GM18505 (cell line): ENCODE measurements at regions not wholly inside any gene's neighbourhood (a gene's known extent, or its start where the extent isn't known, plus 50 kb on each side); places are given as distances from the start of the nearest gene placed in this dataset.
"Not testable (repeated sequence)": the region's sequence is repeated elsewhere in the genome, so short reads cannot be mapped to it uniquely, and the experiment has no call there.

Experiments
- ATAC-seq: cut with Tn5 transposase; IDR thresholded peaks from one replicate; pipeline ENCODE4 v1.9.1; 2021; ENCODE audit not compliant: unreplicated experiment
- POLR2A ChIP-seq: IDR thresholded peaks from 4 replicates; pipeline ENCODE4 v1.6.1; 2011; ENCODE audit warnings: borderline replicate concordance; ENCODE audit not compliant: insufficient read depth, insufficient read length; ENCODE audit errors: extremely low read depth

DNA sequence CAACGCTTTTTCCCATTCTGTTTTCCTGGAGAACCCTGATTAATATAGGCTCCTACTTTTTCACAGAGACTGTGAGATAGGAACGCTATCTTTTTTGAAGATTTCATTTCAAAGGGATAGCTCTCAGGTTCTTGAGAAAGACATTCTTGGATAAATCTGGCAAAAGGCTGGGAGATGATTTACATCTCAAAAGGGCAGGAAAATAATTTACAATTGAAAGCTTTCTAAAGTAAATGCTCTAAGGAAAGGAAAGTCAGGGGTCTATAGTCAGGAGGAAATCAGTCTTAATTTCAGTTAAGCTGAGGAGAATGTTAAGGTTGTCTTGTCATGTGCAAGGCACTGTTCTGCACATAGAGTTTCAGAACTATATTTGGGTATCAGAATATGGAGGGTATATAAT, 278.8 kb downstream of the KIF20B start:
- no peak for TF ChIP-seq POLR2A

DNA sequence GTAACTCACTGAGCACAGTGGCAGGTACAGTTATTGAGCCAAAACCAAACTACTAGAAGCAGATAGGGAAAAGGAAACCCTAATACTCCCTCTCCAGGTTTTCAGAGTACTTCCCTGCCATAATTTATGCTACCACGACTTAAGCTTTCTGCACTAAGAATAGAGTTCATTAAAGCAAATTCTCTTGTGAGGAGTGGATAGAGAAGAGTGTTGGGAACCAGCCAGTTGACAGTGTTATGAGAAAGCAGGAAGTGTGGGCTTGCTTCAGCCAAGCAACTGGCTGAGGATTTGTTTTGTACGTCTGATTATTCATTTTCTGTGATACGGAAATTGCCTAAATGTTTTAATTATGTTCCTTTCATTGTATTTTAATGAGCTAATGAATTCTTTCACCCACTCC, 280.5 kb downstream of the KIF20B start:
- no peak for TF ChIP-seq POLR2A
- ATAC-seq = no peak

More for the DNA sequence above, 278.8 kb downstream of the KIF20B start:
- ATAC-seq = no peak

DNA sequence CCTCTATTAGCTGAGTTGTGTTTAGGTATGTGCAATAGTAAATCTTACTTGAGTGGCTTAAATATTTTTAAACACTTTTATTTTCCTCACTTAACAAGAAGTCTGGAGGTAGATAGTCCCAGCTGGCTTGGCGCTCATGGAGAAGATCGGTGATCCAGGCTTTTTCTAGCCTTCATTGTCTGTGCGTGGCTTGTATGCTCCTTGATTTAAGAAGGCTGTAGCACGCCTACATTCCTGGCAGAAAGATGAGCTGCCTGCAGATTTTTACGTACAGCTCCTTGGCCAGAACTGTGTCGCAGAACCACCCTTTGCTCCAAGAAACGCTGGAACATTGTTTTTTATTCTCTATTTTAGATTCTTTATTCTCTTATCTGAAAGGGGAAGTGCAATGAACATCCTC, 284.1 kb downstream of the KIF20B start:
- ATAC-seq = no peak
- TF ChIP-seq POLR2A = no peak

DNA sequence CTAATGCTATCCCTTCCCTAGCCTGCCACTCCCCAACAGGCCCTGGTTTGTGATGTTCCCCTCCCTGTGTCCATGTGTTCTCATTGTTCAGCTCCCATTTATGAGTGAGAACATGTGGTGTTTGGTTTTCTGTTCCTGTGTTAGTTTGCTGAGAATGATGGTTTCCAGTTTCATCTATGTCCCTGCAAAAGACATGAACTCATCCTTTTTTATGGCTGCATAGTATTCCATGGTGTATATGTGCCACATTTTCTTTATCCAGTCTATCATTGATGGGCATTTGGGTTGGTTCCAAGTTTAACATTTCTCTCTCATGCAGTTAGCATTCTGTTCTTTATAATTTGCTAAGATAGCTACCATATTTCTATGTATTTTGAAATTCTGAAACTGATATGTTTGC, 287.0 kb downstream of the KIF20B start:
- not testable (repeated sequence) for ATAC-seq

DNA sequence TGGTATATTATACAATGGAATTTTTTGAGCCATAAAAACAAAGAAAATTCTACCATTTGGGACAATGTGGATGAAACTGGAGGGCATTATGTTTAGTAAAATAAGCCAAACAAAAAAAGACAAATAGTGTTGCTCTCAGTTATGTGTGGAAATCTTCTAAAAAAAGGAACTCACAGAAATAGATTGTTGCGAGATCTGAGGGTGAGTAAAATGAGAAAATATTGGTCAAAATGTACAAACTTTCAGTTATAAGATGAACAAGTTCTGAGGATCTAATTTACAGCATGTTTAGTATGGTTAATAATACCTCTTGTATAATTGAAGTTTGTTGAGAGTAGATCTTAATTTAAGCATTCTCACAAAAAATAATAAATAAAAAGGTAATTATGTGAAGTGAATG, 291.2 kb downstream of the KIF20B start:
- TF ChIP-seq POLR2A = no peak
- ATAC-seq = no peak

DNA sequence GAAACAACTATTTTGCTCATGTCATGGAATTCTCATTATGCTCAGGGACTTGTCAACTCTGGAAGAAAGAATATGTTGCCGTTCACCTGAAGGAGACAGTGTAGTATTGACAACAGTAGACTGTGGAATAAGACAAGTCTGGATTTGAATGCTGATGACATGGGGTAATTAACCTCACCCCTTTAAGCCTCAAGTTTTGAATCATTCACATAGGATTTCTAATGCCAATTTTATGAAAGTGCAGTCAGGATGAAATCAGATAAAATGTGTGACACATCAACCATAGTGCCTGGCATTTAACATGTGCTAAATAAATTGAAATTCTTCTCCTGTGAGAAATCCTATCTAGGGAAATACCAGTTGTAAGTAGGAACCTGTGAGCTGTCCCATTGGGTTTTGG, 305.8 kb downstream of the KIF20B start:
- TF ChIP-seq POLR2A = no peak
- ATAC-seq = no peak

DNA sequence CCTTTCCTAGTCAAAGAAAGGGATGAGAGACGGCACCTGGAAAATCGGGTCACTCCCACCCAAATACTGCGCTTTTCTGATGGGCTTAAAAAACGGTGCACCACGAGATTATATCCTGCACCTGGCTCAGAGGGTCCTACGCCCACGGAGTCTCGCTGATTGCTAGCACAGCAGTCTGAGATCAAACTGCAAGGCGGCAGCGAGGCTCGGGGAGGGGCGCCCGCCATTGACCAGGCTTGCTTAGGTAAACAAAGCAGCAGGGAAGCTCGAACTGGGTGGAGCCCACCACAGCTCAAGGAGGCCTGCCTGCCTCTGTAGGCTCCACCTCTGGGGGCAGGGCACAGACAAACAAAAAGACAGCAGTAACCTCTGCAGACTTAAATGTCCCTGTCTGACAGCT, 309.9 kb downstream of the KIF20B start:
- ATAC-seq = not testable (repeated sequence)

DNA sequence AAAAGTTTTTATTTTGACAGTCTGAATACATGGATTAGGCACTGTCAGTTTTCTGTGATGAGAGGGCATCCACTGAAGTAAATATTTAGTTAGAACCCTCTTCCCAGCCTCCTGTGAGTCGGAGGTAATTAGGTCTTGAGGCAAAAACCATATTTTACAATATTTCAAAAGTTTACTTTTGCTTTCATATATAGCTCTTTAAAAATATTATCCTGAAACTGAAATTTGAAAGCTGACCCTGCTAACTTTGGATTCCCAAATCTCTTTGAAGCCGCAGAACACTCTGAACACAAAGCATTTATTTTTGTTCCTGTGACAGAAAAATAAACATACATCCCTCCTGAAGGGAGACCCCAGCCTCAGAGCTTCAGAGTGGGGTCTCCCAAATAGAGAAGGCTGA, 317.4 kb downstream of the KIF20B start:
- ATAC-seq = no peak
- no peak for TF ChIP-seq POLR2A

DNA sequence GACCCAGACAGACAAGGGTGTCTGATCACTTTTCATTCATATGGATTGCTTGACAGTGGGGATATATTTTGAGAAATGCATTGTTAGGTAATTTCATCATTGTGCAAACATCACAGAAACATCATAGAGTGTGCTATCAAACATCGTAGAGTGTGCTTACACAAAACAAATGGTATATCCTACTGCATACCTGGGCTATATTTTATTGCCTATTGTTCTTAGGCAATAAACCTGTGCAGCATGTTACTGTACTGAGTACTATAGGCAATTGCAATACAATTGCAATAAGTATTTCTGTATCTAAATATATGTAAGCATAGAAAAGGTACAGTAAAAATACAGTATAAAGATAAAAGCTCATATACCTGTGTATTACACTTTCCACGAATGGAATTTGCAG, 319.1 kb downstream of the KIF20B start:
- no peak for TF ChIP-seq POLR2A
- ATAC-seq = no peak

DNA sequence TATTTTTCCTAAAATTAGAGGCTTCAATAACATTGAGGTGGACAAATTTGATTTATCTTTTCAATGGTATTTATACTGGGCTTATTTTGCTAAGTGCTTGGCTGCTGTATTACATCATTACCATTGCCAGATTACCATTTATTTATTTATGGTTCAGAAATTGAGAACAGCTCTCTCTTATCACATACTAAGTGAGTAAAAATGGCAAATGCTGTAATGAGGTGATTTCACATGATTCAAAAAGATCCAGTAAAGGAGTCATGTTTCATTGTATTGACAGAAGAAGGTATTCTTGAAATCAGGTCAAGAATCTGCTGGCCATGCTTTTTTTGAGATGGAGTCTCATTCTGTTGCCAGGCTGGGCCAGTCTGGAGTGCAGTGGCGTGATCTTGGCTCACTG, 322.6 kb downstream of the KIF20B start:
- TF ChIP-seq POLR2A = no peak
- no peak for ATAC-seq

DNA sequence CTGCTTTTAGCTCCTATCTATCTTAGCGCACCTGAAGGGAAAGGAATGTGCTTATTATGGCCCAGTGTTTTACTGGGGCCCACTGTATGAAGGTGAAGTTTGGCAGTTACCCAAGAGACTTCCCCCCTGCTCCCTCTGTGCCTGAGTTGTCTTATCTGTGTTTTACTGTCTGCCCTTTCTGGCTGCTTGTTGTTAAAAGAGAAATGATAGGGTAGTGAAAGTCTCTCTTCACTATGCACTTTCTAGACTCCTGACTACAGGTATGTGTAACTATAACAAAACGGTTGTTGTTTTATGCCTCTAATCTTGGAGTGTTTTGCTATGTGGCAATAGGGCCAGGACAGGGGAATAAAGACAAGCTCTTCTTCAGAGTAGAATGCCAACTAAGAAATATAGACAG, 326.9 kb downstream of the KIF20B start:
- no peak for ATAC-seq
- TF ChIP-seq POLR2A = no peak

DNA sequence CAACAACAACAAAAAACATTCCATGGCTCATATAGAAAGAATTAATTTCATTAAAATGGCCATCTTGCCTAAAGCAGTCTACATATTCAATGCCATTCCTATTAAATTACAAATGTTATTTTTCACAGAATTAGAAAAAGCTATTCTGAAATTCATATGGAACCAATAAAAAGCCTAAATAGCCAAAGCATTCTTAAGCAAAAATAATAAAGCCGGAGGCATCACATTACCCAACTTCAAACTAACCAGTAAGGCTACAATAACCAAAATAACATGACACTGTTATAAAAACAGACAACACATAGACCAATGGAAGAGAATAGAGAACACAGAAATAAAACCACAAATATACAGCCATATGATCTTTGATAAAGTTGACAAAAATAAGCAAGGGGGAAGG, 330.4 kb downstream of the KIF20B start:
- no peak for TF ChIP-seq POLR2A
- ATAC-seq = no peak

DNA sequence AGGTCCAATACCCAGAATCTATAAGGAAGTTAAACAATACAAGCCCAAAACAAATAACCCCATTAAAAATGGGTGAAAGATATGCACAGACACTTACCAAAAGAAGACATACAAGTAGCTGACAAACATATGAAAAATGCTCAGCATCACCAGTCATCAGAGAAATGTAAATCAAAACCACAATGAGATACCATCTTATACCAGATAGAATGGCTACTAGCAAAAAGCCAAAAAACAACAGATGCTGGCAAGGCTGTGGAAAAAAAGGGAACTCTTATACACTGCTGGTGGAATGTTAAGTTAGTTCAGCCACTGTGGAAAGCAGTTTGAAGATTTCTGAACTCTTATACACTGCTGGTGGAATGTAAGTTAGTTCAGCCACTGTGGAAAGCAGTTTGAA, 331.1 kb downstream of the KIF20B start:
- no peak for TF ChIP-seq POLR2A

DNA sequence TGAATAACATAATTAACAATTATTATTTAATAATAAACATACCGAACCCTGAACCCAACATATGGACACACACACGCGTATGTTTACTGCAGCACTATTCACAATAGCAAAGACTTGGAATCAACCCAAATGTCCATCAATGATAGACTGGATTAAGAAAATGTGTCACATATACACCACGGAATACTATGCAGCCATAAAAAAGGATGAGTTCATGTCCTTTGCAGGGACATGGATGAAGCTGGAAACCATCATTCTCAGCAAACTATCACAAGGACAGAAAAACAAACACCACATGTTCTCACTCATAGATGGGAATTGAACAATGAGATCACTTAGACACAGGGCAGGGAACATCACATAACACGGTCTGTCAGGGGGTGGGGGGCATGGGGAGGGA, 333.5 kb downstream of the KIF20B start:
- ATAC-seq = not testable (repeated sequence)

More for the DNA sequence above, 331.1 kb downstream of the KIF20B start:
- ATAC-seq = no peak

DNA sequence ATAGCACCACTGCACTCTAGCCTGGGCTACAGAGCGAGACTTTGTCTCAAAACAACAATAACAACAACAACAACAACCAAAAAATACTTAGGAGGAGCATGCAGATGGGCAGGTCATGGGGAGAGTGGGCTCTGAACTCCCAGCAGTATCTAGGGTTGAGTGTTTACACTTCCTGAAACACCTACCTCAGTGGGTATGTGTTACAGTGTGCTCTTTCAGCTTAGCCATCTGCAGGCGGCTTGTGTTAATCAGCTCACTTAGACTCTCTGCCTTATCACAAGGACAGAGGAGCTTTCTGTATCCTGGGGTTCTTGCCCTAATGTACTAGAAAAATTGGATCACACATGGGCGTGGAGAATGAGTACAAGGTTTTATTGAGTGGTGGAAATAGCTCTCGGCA, 340.2 kb downstream of the KIF20B start:
- no peak for ATAC-seq
- TF ChIP-seq POLR2A = no peak

DNA sequence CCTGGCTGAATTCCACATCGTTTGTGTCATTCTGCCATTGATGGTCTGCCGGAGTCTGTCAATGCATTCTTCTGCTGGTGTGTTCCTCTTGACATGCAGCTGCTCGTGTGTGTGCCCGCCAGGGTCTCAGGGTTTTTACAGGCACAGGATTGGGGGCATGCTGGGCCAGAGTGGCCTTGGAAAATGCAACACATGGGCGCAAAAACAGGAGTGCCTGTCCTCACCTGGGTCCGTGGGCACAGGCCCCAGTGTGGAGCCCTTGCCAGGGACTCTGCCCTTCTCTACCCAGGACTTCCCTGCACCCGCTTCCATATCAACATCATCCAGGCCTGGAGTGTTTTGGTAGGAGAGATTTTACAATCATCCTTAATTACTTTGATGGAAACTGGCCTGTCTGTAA, 340.7 kb downstream of the KIF20B start:
- ATAC-seq = no peak
- TF ChIP-seq POLR2A = no peak
